ENCODE measurements at regions not wholly inside any gene's neighbourhood (a gene's known extent, or its start where the extent isn't known, plus 50 kb on each side); places are given as distances from the start of the nearest gene placed in this dataset.

- Histone ChIP-seq H3K79me2 (replicated peaks; ENCODE audit: insufficient read depth) (no peaks in the 10 kb centered on the region), H3K9me2 (ENCODE audit: insufficient read depth) (no peaks in the 10 kb centered on the region), H4K20me1 (replicated peaks; ENCODE audit: insufficient read depth) (no peaks in the 10 kb centered on the region), H3K27ac (ENCODE audit: low read depth) (no peak overlapping the region), H2AFZ (no peak overlapping the region), H3K4me3 (no peak overlapping the region), H3K27me3 (ENCODE audit: insufficient read depth) (no peaks in the 10 kb centered on the region), H3K36me3 (ENCODE audit: insufficient read depth) (no peaks in the 10 kb centered on the region), H3K4me1 (ENCODE audit: insufficient read depth) (no peaks in the 10 kb centered on the region), H3K4me2 (no peak overlapping the region), H3F3A (replicated peaks; ENCODE audit: low read depth) (no peaks in the 10 kb centered on the region)
- DNase-seq (ENCODE audit: low spot score) (no peak), ATAC-seq (no peak)
- H3K4me1 Mint-ChIP-seq: no peaks in the 10 kb centered on the region
- no peaks in the 10 kb centered on the region for H3K9me3 Mint-ChIP-seq
- no peak for TF ChIP-seq CTCF (conservative IDR thresholded peaks at IDR 0.05; ENCODE audit: low read depth in 2 of 2)
- no peaks in the 10 kb centered on the region for H3K36me3 Mint-ChIP-seq (ENCODE audit: low read depth)
- no peaks in the 10 kb centered on the region for H3K27me3 Mint-ChIP-seq (ENCODE audit: insufficient read depth, low read depth, poor library complexity)
- no peak overlapping the region for H3K27ac Mint-ChIP-seq
- H3K4me3 Mint-ChIP-seq: no peak overlapping the region
These were observed 905.7 kb downstream of the DIPK2A start for GRCh38 chr3:144877356-144877755.

- Histone ChIP-seq H2AFZ (peak overlapping the region; percentile 12; the same call in 1 of the 2 replicates), H3K36me3 (ENCODE audit: insufficient read depth) (no peaks in the 10 kb centered on the region), H3K4me3 (no peak overlapping the region), H3K9me2 (ENCODE audit: insufficient read depth) (no peaks in the 10 kb centered on the region), H3K27ac (ENCODE audit: low read depth) (no peak overlapping the region), H3K4me1 (ENCODE audit: insufficient read depth) (no peaks in the 10 kb centered on the region), H3F3A (replicated peaks; ENCODE audit: low read depth) (no peaks in the 10 kb centered on the region), H3K79me2 (replicated peaks; ENCODE audit: insufficient read depth) (no peaks in the 10 kb centered on the region), H4K20me1 (replicated peaks; ENCODE audit: insufficient read depth) (no peaks in the 10 kb centered on the region), H3K4me2 (no peak overlapping the region), H3K27me3 (ENCODE audit: insufficient read depth) (no peaks in the 10 kb centered on the region)
- no peaks in the 10 kb centered on the region for H3K36me3 Mint-ChIP-seq (ENCODE audit: low read depth)
- ATAC-seq (no peak), DNase-seq (ENCODE audit: low spot score) (peak; percentile 2)
- H3K4me3 Mint-ChIP-seq: no peak overlapping the region
- no peaks in the 10 kb centered on the region for H3K27me3 Mint-ChIP-seq (ENCODE audit: insufficient read depth, low read depth, poor library complexity)
- no peaks in the 10 kb centered on the region for H3K9me3 Mint-ChIP-seq
- TF ChIP-seq EZH2 (IDR thresholded peaks at IDR 0.05; ENCODE audit: low read depth, unreplicated experiment) (no peak), NANOG (IDR thresholded peaks at IDR 0.05; ENCODE audit: borderline replicate concordance) (no peak), ETS1 (IDR thresholded peaks at IDR 0.05) (no peak)
- H3K4me1 Mint-ChIP-seq: no peaks in the 10 kb centered on the region
- no peak overlapping the region for H3K27ac Mint-ChIP-seq
These were observed 908.1 kb downstream of the DIPK2A start for GRCh38 chr3:144879701-144880100.

- ATAC-seq: no peak
These were observed 922.4 kb downstream of the DIPK2A start for GRCh38 chr3:144893980-144894379.

More at GRCh38 chr3:144893980-144894379, 922.4 kb downstream of the DIPK2A start:
- Histone ChIP-seq H3K36me3 (ENCODE audit: insufficient read depth) (no peaks in the 10 kb centered on the region), H2AFZ (no peak overlapping the region), H3F3A (replicated peaks; ENCODE audit: low read depth) (no peaks in the 10 kb centered on the region), H3K4me1 (ENCODE audit: insufficient read depth) (no peaks in the 10 kb centered on the region), H3K4me3 (no peak overlapping the region), H3K4me2 (no peak overlapping the region), H3K27ac (ENCODE audit: low read depth) (no peak overlapping the region), H3K27me3 (ENCODE audit: insufficient read depth) (no peaks in the 10 kb centered on the region), H4K20me1 (replicated peaks; ENCODE audit: insufficient read depth) (no peaks in the 10 kb centered on the region), H3K9me2 (ENCODE audit: insufficient read depth) (peaks cover 3% of the 10 kb centered on the region; the same call in 1 of the 2 replicates), H3K79me2 (replicated peaks; ENCODE audit: insufficient read depth) (no peaks in the 10 kb centered on the region)
- no peaks in the 10 kb centered on the region for H3K27me3 Mint-ChIP-seq (ENCODE audit: insufficient read depth, low read depth, poor library complexity)
- H3K36me3 Mint-ChIP-seq (ENCODE audit: low read depth): no peaks in the 10 kb centered on the region
- no peaks in the 10 kb centered on the region for H3K9me3 Mint-ChIP-seq
- DNase-seq (ENCODE audit: low spot score): no peak
- no peak overlapping the region for H3K27ac Mint-ChIP-seq
- TF ChIP-seq ZNF114 (CRISPR knock-in tag; IDR thresholded peaks at IDR 0.05) (no peak), EZH2 (IDR thresholded peaks at IDR 0.05; ENCODE audit: low read depth, unreplicated experiment) (no peak), NANOG (IDR thresholded peaks at IDR 0.05; ENCODE audit: borderline replicate concordance) (no peak), STAT1 (IDR thresholded peaks at IDR 0.05; ENCODE audit: unreplicated experiment) (no peak), CREB1 (CRISPR knock-in tag; IDR thresholded peaks at IDR 0.05; ENCODE audit: low read depth) (no peak)
- no peak overlapping the region for H3K4me3 Mint-ChIP-seq
- no peaks in the 10 kb centered on the region for H3K4me1 Mint-ChIP-seq
